Vagina (tissue), 2 donors: ENCODE measurements at regions not wholly inside any gene's neighbourhood (a gene's known extent, or its start where the extent isn't known, plus 50 kb on each side); places are given as distances from the start of the nearest gene placed in this dataset.

Experiments used
- POLR2A ChIP-seq, 2 donors: fragments of 450-650 bp; IDR thresholded peaks; one replicate each; pipeline ENCODE4 v1.6.1; 2017; ENCODE audit warnings: antibody characterized with exemption in 2 of 2, mild to moderate bottlenecking in 2 of 2, moderate library complexity in 2 of 2
- POLR2AphosphoS5 ChIP-seq, 2 donors: sonication (generic); formaldehyde crosslinking; IDR thresholded peaks; one replicate each; pipeline ENCODE4 v1.9.0; 2017; ENCODE audit warnings: antibody characterized with exemption in 2 of 2, mild to moderate bottlenecking in 2 of 2, low read depth in 1 of 2; ENCODE audit not compliant: insufficient read depth in 1 of 2
- TF ChIP-seq, protein P1 (sequence below), 3 experiments: fragments of 450-650 bp in 2 of 3; fragments of 200-600 bp in 1 of 3; sonication (generic) in 1 of 3; IDR thresholded peaks; one replicate each; pipeline ENCODE4 v1.5.1; 2017 to 2019; ENCODE audit warnings: antibody characterized with exemption in 3 of 3, mild to moderate bottlenecking in 2 of 3, moderate library complexity in 2 of 3

DNA sequence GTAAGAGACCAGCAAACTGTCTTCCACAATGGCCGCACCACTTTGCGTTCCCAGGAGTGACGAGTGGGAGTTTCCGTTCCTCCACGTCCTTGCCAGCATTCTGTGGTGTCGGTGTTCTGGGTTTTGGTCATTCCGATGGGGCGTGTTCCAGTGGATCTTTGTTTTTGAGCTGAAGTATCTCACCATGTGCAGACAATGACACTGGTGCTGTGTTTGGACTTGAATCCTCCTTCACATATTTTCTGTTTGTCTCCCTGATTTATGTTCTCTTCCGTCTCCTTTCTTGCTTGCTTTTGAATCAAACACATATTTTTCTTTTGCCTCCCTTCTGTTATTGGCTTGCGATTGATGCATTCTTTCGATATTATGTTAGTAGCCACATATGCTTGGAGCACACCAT lies 60.8 kb upstream of the IRX4 start:
- TF ChIP-seq, protein P1, sequence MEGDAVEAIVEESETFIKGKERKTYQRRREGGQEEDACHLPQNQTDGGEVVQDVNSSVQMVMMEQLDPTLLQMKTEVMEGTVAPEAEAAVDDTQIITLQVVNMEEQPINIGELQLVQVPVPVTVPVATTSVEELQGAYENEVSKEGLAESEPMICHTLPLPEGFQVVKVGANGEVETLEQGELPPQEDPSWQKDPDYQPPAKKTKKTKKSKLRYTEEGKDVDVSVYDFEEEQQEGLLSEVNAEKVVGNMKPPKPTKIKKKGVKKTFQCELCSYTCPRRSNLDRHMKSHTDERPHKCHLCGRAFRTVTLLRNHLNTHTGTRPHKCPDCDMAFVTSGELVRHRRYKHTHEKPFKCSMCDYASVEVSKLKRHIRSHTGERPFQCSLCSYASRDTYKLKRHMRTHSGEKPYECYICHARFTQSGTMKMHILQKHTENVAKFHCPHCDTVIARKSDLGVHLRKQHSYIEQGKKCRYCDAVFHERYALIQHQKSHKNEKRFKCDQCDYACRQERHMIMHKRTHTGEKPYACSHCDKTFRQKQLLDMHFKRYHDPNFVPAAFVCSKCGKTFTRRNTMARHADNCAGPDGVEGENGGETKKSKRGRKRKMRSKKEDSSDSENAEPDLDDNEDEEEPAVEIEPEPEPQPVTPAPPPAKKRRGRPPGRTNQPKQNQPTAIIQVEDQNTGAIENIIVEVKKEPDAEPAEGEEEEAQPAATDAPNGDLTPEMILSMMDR (IDR thresholded peaks at IDR 0.05) = no peak
- TF ChIP-seq POLR2A (IDR thresholded peaks at IDR 0.05) = no peak
- TF ChIP-seq POLR2AphosphoS5 (IDR thresholded peaks at IDR 0.05; ENCODE audit: insufficient read depth in 1 of 2, low read depth in 1 of 2) = no peak
